IMR-90 (cell line): ENCODE measurements at regions not wholly inside any gene's neighbourhood (a gene's known extent, or its start where the extent isn't known, plus 50 kb on each side); places are given as distances from the start of the nearest gene placed in this dataset.
A peak's percentile ranks its signal among the peaks of the same experiment; 100 is the strongest.

Experiments
- ATAC-seq: fragments of 200-7000 bp; cut with Tn5 transposase; 2 replicates; pipeline ENCODE4 v1.9.1; 2020; ENCODE audit warnings: low read depth, mild to moderate bottlenecking, moderate library complexity
- BruUV-seq: library from RNA; stranded (reverse); fragments of 400-500 nt; replicated peaks from 2 replicates; lab custom pipeline; 2021; lab: Mats Ljungman, UMichigan
- CTCF ChIA-PET: fragments of 300-600 bp; formaldehyde crosslinking; extraction: SDS; loops from one replicate; lab custom pipeline; 2021; ENCODE audit warnings: antibody characterized with exemption; lab: Yijun Ruan, JAX
- POLR2A ChIA-PET: fragments of 300-600 bp; sonication (Branson Sonifier 250); formaldehyde crosslinking; loops from one replicate; lab custom pipeline; 2022; ENCODE audit warnings: antibody characterized with exemption; ENCODE audit not compliant: unreplicated experiment; lab: Charles Lee
- DNase-seq: peaks from one replicate; pipeline ENCODE4 v3.0.0; 2013
- H2AFZ ChIP-seq: replicated peaks from 2 replicates; pipeline ENCODE3; 2013; ENCODE audit warnings: low read length, mild to moderate bottlenecking; ENCODE audit not compliant: poor library complexity
- H2AK5ac ChIP-seq: 2 replicates; pipeline ENCODE4 v1.6.1; 2013; ENCODE audit warnings: low read depth, low read length, inconsistent platforms
- H2AK9ac ChIP-seq: replicated peaks from 2 replicates; pipeline ENCODE3; 2013; ENCODE audit warnings: mild to moderate bottlenecking, low read depth, low read length, moderate library complexity; ENCODE audit not compliant: poor library complexity
- H2BK120ac ChIP-seq: 2 replicates; pipeline ENCODE4 v1.6.1; 2013; ENCODE audit warnings: low read depth, low read length, inconsistent platforms
- H2BK15ac ChIP-seq: 3 replicates; pipeline ENCODE4 v1.6.1; 2013; ENCODE audit warnings: low read depth, low read length, inconsistent platforms
- H2BK20ac ChIP-seq: 2 replicates; pipeline ENCODE4 v1.6.1; 2013; ENCODE audit warnings: low read depth, mild to moderate bottlenecking, inconsistent platforms, low read length, moderate library complexity
- H2BK5ac ChIP-seq: 2 replicates; pipeline ENCODE4 v1.6.1; 2013; ENCODE audit warnings: mild to moderate bottlenecking, low read depth, low read length, inconsistent platforms; ENCODE audit not compliant: poor library complexity, severe bottlenecking
- H3K14ac ChIP-seq: replicated peaks from 2 replicates; pipeline ENCODE4 v1.6.1; 2013; ENCODE audit warnings: low read depth, low read length, inconsistent platforms
- H3K18ac ChIP-seq: 2 replicates; pipeline ENCODE4 v1.6.1; 2013; ENCODE audit warnings: low read depth, low read length, control low read depth
- H3K23ac ChIP-seq: 2 replicates; pipeline ENCODE4 v1.6.1; 2013; ENCODE audit warnings: low read depth, low read length, inconsistent platforms
- H3K27ac ChIP-seq: 2 replicates; pipeline ENCODE4 v1.5.1; 2013; ENCODE audit warnings: mild to moderate bottlenecking, control low read depth, low read length; ENCODE audit not compliant: insufficient read depth
- H3K27me3 ChIP-seq: 2 replicates; pipeline ENCODE4 v1.6.1; 2013; ENCODE audit warnings: low read length; ENCODE audit not compliant: control insufficient read depth, insufficient read depth
- H3K36me3 ChIP-seq: 2 replicates; pipeline ENCODE4 v1.6.1; 2013; ENCODE audit warnings: low read length, mixed read lengths; ENCODE audit not compliant: control insufficient read depth, insufficient read depth
- H3K4ac ChIP-seq: 2 replicates; pipeline ENCODE4 v1.6.1; 2013; ENCODE audit warnings: low read depth, low read length, inconsistent platforms
- H3K4me1 ChIP-seq: 2 replicates; pipeline ENCODE4 v1.6.1; 2013; ENCODE audit warnings: low read length, mixed read lengths; ENCODE audit not compliant: control insufficient read depth, insufficient read depth
- H3K4me2 ChIP-seq: 2 replicates; pipeline ENCODE4 v1.6.1; 2013; ENCODE audit warnings: low read depth, mild to moderate bottlenecking, control low read depth, low read length, moderate library complexity
- H3K4me3 ChIP-seq: 2 replicates; pipeline ENCODE4 v1.5.1; 2013; ENCODE audit warnings: low read depth, mild to moderate bottlenecking, control low read depth, low read length, moderate library complexity; ENCODE audit not compliant: insufficient read depth
- H3K56ac ChIP-seq: 2 replicates; pipeline ENCODE4 v1.6.1; 2013; ENCODE audit warnings: low read length, inconsistent platforms; ENCODE audit not compliant: insufficient read depth; ENCODE audit errors: extremely low read depth
- H3K79me1 ChIP-seq, 2 experiments: 2 replicates each; pipeline ENCODE4 v1.6.1; 2013; ENCODE audit warnings: low read length in 2 of 2, inconsistent platforms in 1 of 2, low read depth in 1 of 2
- H3K9ac ChIP-seq: 2 replicates; pipeline ENCODE4 v1.6.1; 2013; ENCODE audit warnings: low read depth, low read length, control low read depth
- H3K9me1 ChIP-seq: 2 replicates; pipeline ENCODE4 v1.6.1; 2013; ENCODE audit warnings: low read length, inconsistent platforms; ENCODE audit not compliant: insufficient read depth
- H3K9me3 ChIP-seq: 2 replicates; pipeline ENCODE4 v1.6.1; 2013; ENCODE audit warnings: low read length; ENCODE audit not compliant: control insufficient read depth, insufficient read depth
- H4K20me1 ChIP-seq: 2 replicates; pipeline ENCODE4 v1.6.1; 2013; ENCODE audit warnings: low read length, inconsistent platforms; ENCODE audit not compliant: insufficient read depth
- H4K5ac ChIP-seq: 2 replicates; pipeline ENCODE4 v1.6.1; 2013; ENCODE audit warnings: mild to moderate bottlenecking, low read depth, low read length, control low read depth
- H4K8ac ChIP-seq, 2 experiments: 2 replicates each; pipeline ENCODE4 v1.6.1; 2013; ENCODE audit warnings: low read depth in 2 of 2, low read length in 2 of 2, control low read depth in 1 of 2, inconsistent platforms in 1 of 2
- H4K91ac ChIP-seq: 2 replicates; pipeline ENCODE4 v1.6.1; 2013; ENCODE audit warnings: low read depth, low read length, inconsistent platforms; ENCODE audit not compliant: insufficient read depth
- BHLHE40 ChIP-seq: fragments of 150-350 bp; IDR thresholded peaks from 2 replicates; pipeline ENCODE4 v1.6.1; 2016; ENCODE audit warnings: mild to moderate bottlenecking, low read depth, low read length
- CEBPB ChIP-seq: IDR thresholded peaks from 2 replicates; pipeline ENCODE4 v1.6.1; 2012; ENCODE audit warnings: low read depth, low read length, improper control_type of control experiment
- CHD1 ChIP-seq: IDR thresholded peaks from 2 replicates; pipeline ENCODE4 v1.6.1; 2012; ENCODE audit warnings: low read depth, low read length, improper control_type of control experiment
- CTCF ChIP-seq: conservative IDR thresholded peaks from 2 replicates; pipeline ENCODE4 v1.5.1; 2012; ENCODE audit warnings: mild to moderate bottlenecking, low read depth, low read length, improper control_type of control experiment
- FOS ChIP-seq: fragments of 150-350 bp; IDR thresholded peaks from 2 replicates; pipeline ENCODE4 v1.6.1; 2016; ENCODE audit warnings: low read depth, low read length
- MAFK ChIP-seq: IDR thresholded peaks from 2 replicates; pipeline ENCODE4 v1.6.1; 2012; ENCODE audit warnings: low read depth, low read length, improper control_type of control experiment
- MAZ ChIP-seq: IDR thresholded peaks from 2 replicates; pipeline ENCODE4 v1.6.1; 2012; ENCODE audit warnings: low read depth, mild to moderate bottlenecking, low read length, improper control_type of control experiment, moderate library complexity, borderline replicate concordance
- MXI1 ChIP-seq: IDR thresholded peaks from 2 replicates; pipeline ENCODE4 v1.6.1; 2012; ENCODE audit warnings: low read depth, mild to moderate bottlenecking, low read length, moderate library complexity, borderline replicate concordance
- NFE2L2 ChIP-seq: fragments of 150-350 bp; IDR thresholded peaks from 2 replicates; pipeline ENCODE4 v1.6.1; 2016; ENCODE audit warnings: low read depth, mild to moderate bottlenecking, low read length
- POLR2A ChIP-seq: IDR thresholded peaks from 2 replicates; pipeline ENCODE4 v1.6.1; 2012; ENCODE audit warnings: mild to moderate bottlenecking, low read depth, low read length
- RAD21 ChIP-seq: IDR thresholded peaks from 2 replicates; pipeline ENCODE4 v1.6.1; 2012; ENCODE audit warnings: low read length, improper control_type of control experiment
- RCOR1 ChIP-seq: IDR thresholded peaks from 2 replicates; pipeline ENCODE4 v1.6.1; 2012; ENCODE audit warnings: mild to moderate bottlenecking, low read length, improper control_type of control experiment; ENCODE audit not compliant: insufficient replicate concordance
- RFX5 ChIP-seq: IDR thresholded peaks from 2 replicates; pipeline ENCODE4 v1.8.0; 2012; ENCODE audit warnings: low read depth, mild to moderate bottlenecking, low read length, moderate library complexity
- USF2 ChIP-seq: fragments of 150-350 bp; IDR thresholded peaks from 2 replicates; pipeline ENCODE4 v1.6.1; 2017; ENCODE audit warnings: mild to moderate bottlenecking, antibody characterized with exemption, low read length, low read depth
- WGBS, 2 experiments: methylation state at CpG; one replicate each; pipeline versions ENCODE4 v1.1.5 to v1.1.7; 2013; ENCODE audit warnings: missing lambda C conversion rate in 2 of 2; ENCODE audit not compliant: insufficient read length in 1 of 2; ENCODE audit errors: extremely low coverage in 2 of 2; 5-methylcytosine and 5-hydroxymethylcytosine counted together
- dilution Hi-C: fragments of 300-500 bp; cut with HindIII; formaldehyde crosslinking; loops from one replicate; pipeline ENCODE4 v1.14.3; 2018; ENCODE audit warnings: low sequenced_read_pairs; ENCODE audit not compliant: unreplicated experiment
- in situ Hi-C: fragments of 300-500 bp; cut with MboI; formaldehyde crosslinking; loops from 3 replicates; pipeline ENCODE4 v1.14.3; 2019; ENCODE audit warnings: low sequenced_read_pairs, inconsistent platforms, mixed read lengths
- intact Hi-C: fragments of 100-400 bp; cut with micrococcal nuclease; formaldehyde crosslinking; loops from 2 replicates; pipeline ENCODE4 v1.10.0; 2022

- 88% methylated on average over 1 of the region's 8 CpGs; no CpG with 5 or more reads in 1 of the 2 experiments for WGBS, 2 experiments
- H3K36me3 ChIP-seq, result peaks cover 33% of the 10 kb centered on the region
- no peak overlapping the region; the same call in 1 of the 2 replicates for H2BK120ac ChIP-seq
- ChIA-PET POLR2A (no interaction called here), CTCF (no interaction called here)
- no peak overlapping the region for H3K18ac ChIP-seq
- peaks cover 6% of the 10 kb centered on the region; the same call in 1 of the 2 replicates for H4K20me1 ChIP-seq
- H3K9me3 ChIP-seq, result no peaks in the 10 kb centered on the region
- H3K23ac ChIP-seq, result no peak overlapping the region
- H4K91ac ChIP-seq, result no peak overlapping the region
- H3K4me2 ChIP-seq, result no peak overlapping the region
- H3K4ac ChIP-seq, result peak overlapping the region; percentile 5; the same call in 1 of the 2 replicates
- no peak for DNase-seq
- H2AK9ac ChIP-seq, result no peak overlapping the region
- H4K8ac ChIP-seq, result peak overlapping the region in 1 of 2 experiments; percentile 1; a peak in 1 of 4 replicates
- H2AK5ac ChIP-seq, result peak overlapping the region; percentile 39; the same call in 1 of the 2 replicates
- BruUV-seq, result no TSS peak
- no peak overlapping the region for H3K14ac ChIP-seq
- no peak overlapping the region for H3K4me3 ChIP-seq
- TF ChIP-seq BHLHE40 (no peak), USF2 (no peak), RFX5 (no peak), CTCF (no peak), CHD1 (no peak), POLR2A (no peak), RAD21 (no peak), MXI1 (no peak), RCOR1 (no peak), MAFK (no peak), MAZ (no peak), NFE2L2 (no peak), CEBPB (no peak), FOS (no peak)
- no peak overlapping the region for H3K27ac ChIP-seq
- peaks cover 20 to 75% of the 10 kb centered on the region in 2 experiments; a peak in 3 of 4 replicates for H3K79me1 ChIP-seq
- intact Hi-C loops (loop anchor here (5.0 kb wide), 1 partner anchor 83 kb away; the partner anchor contains the start of gene AKIP1), in situ Hi-C loops (no loop called here), dilution Hi-C loops (no loop called here)
- no peak overlapping the region for H2AFZ ChIP-seq
- no peak for ATAC-seq
- no peak overlapping the region for H2BK20ac ChIP-seq
- no peak overlapping the region for H3K9ac ChIP-seq
- H2BK5ac ChIP-seq, result no peak overlapping the region
- H3K27me3 ChIP-seq, result no peaks in the 10 kb centered on the region
- peaks cover 39% of the 10 kb centered on the region for H3K4me1 ChIP-seq
- 0 out of 3 replicates have a peak overlapping the region, but pooled peaks have one; percentile 8 for H2BK15ac ChIP-seq
- no peak overlapping the region for H4K5ac ChIP-seq
- no peak overlapping the region for H3K56ac ChIP-seq
- peaks cover 51% of the 10 kb centered on the region for H3K9me1 ChIP-seq
Observed at GRCh38 chr11:8829556-8829955, 81.4 kb upstream of the AKIP1 start.
